ENCODE measurements at regions not wholly inside any gene's neighbourhood (a gene's known extent, or its start where the extent isn't known, plus 50 kb on each side); places are given as distances from the start of the nearest gene placed in this dataset.

GRCh38 chr1:190679454-190679853, 201.8 kb upstream of the BRINP3 start:
- TF ChIP-seq CTCF (IDR thresholded peaks at IDR 0.05) (no peak), POLR2A (IDR thresholded peaks at IDR 0.05) (no peak)
